A549 (cell line): ENCODE measurements at regions not wholly inside any gene's neighbourhood (a gene's known extent, or its start where the extent isn't known, plus 50 kb on each side); places are given as distances from the start of the nearest gene placed in this dataset.

Experiments
- ATAC-seq, 2 experiments: fragments of 200-7000 bp in 1 of 2; fragments of >200 bp in 1 of 2; cut with Nextera tagmentation in 1 of 2; cut with Tn5 transposase in 1 of 2; 3 replicates each; pipeline versions ENCODE4 v1.8.0 to v1.9.1; 2018 to 2020; ENCODE audit warnings: mild to moderate bottlenecking in 1 of 2, moderate library complexity in 1 of 2
- CTCF ChIA-PET: fragments of 300-600 bp; sonication (Branson Sonifier 250); formaldehyde crosslinking; extraction: SDS; loops from one replicate; lab custom pipeline; 2021; ENCODE audit warnings: antibody characterized with exemption, inconsistent platforms; lab: Yijun Ruan, JAX
- POLR2A ChIA-PET: fragments of 350-600 bp; formaldehyde crosslinking; extraction: SDS; loops from one replicate; lab custom pipeline; 2021; ENCODE audit warnings: antibody characterized with exemption, inconsistent platforms; lab: Yijun Ruan, JAX
- DNase-seq, 2 experiments: peaks; one replicate each; pipeline versions ENCODE4 v3.0.0 to v3.0.0-alpha.2; 2011 to 2016; ENCODE audit warnings: low read depth in 1 of 2, low spot score in 1 of 2
- FAIRE-seq: peaks from 2 replicates; lab custom pipeline; 2011; peaks lifted over from hg19 to GRCh38; lab: Jason Lieb, UNC
- H3K27ac ChIP-seq, 2 experiments: fragments of >200 bp; sonication (Bioruptor Twin); formaldehyde crosslinking; 3 replicates each; pipeline ENCODE4 v1.5.1; 2016 to 2017
- H3K4me1 ChIP-seq: fragments of >200 bp; sonication (Bioruptor Twin); formaldehyde crosslinking; 3 replicates; pipeline ENCODE4 v1.6.1; 2016
- H3K4me2 ChIP-seq: fragments of >200 bp; sonication (Bioruptor Twin); formaldehyde crosslinking; 3 replicates; pipeline ENCODE4 v1.6.1; 2016
- H3K4me3 ChIP-seq: fragments of >200 bp; sonication (Bioruptor Twin); formaldehyde crosslinking; 3 replicates; pipeline ENCODE4 v1.5.1; 2016
- H3K9me3 ChIP-seq: fragments of >200 bp; sonication (Bioruptor Twin); formaldehyde crosslinking; 3 replicates; pipeline ENCODE4 v1.6.1; 2016
- CBX2 ChIP-seq: fragments of 200-600 bp; sonication (generic); IDR thresholded peaks from 2 replicates; pipeline ENCODE4 v1.6.1; 2016; ENCODE audit warnings: low read depth, mild to moderate bottlenecking, borderline replicate concordance
- CEBPB ChIP-seq, 2 experiments: fragments of >200 bp in 1 of 2; sonication (Bioruptor Twin) in 1 of 2; formaldehyde crosslinking in 1 of 2; IDR thresholded peaks; 2 replicates each; pipeline ENCODE4 v1.6.1; 2012 to 2016
- CHD4 ChIP-seq: fragments of 200-600 bp; sonication (generic); IDR thresholded peaks from 2 replicates; pipeline ENCODE4 v1.6.1; 2016; ENCODE audit warnings: antibody characterized with exemption, mild to moderate bottlenecking, borderline replicate concordance
- EHMT2 ChIP-seq: fragments of 200-600 bp; sonication (generic); IDR thresholded peaks from 2 replicates; pipeline ENCODE4 v1.6.1; 2016; ENCODE audit warnings: antibody characterized with exemption, low read depth, mild to moderate bottlenecking, moderate library complexity
- ESRRA ChIP-seq: fragments of 150-350 bp; IDR thresholded peaks from 2 replicates; pipeline ENCODE4 v1.6.1; 2014; ENCODE audit warnings: mild to moderate bottlenecking, low read length, borderline replicate concordance
- FOSL2 ChIP-seq, 2 experiments: fragments of 450-650 bp in 1 of 2; fragments of >200 bp in 1 of 2; sonication (Bioruptor Twin) in 1 of 2; formaldehyde crosslinking; IDR thresholded peaks; 2 replicates each; pipeline versions ENCODE4 v1.5.0 to v1.6.1; 2016 to 2020; ENCODE audit warnings: mild to moderate bottlenecking in 1 of 2, moderate library complexity in 1 of 2
- GATA3 ChIP-seq: IDR thresholded peaks from 2 replicates; pipeline ENCODE4 v1.6.1; 2012; ENCODE audit warnings: borderline replicate concordance
- HOXA7 ChIP-seq: fragments of 250-450 bp; sonication (Bioruptor Pico); IDR thresholded peaks from 2 replicates; pipeline ENCODE4 v1.5.0; 2020; ENCODE audit warnings: mild to moderate bottlenecking, moderate library complexity
- HOXB5 ChIP-seq: fragments of 250-450 bp; sonication (Bioruptor Pico); IDR thresholded peaks from 2 replicates; pipeline ENCODE4 v1.5.0; 2020; ENCODE audit warnings: mild to moderate bottlenecking, moderate library complexity
- JUN ChIP-seq, 2 experiments: fragments of >200 bp; sonication (Bioruptor Twin); formaldehyde crosslinking; IDR thresholded peaks; 2 replicates in 1 of 2; 3 replicates in 1 of 2; pipeline ENCODE4 v1.6.1; 2016 to 2017
- KDM5A ChIP-seq: fragments of 200-600 bp; sonication (generic); IDR thresholded peaks from 2 replicates; pipeline ENCODE4 v1.6.1; 2016; ENCODE audit warnings: antibody characterized with exemption, mild to moderate bottlenecking
- MAFK ChIP-seq: fragments of 450-650 bp; IDR thresholded peaks from 2 replicates; pipeline ENCODE4 v1.6.1; 2014; ENCODE audit not compliant: partially characterized antibody
- NR3C1 ChIP-seq: fragments of >200 bp; sonication (Bioruptor Twin); formaldehyde crosslinking; IDR thresholded peaks from 3 replicates; pipeline ENCODE4 v1.6.1; 2017
- POLR2A ChIP-seq: IDR thresholded peaks from 2 replicates; pipeline ENCODE4 v1.6.1; 2012; ENCODE audit warnings: mild to moderate bottlenecking, low read length
- POLR2AphosphoS2 ChIP-seq: conservative IDR thresholded peaks from 2 replicates; pipeline ENCODE4 v1.6.1; 2012; ENCODE audit warnings: low read length, improper control_type of control experiment, inconsistent platforms
- RAD21 ChIP-seq, 2 experiments: fragments of >200 bp in 1 of 2; sonication (Bioruptor Twin) in 1 of 2; formaldehyde crosslinking in 1 of 2; IDR thresholded peaks in 1 of 2; conservative IDR thresholded peaks in 1 of 2; 2 replicates in 1 of 2; 3 replicates in 1 of 2; pipeline ENCODE4 v1.6.1; 2012 to 2018; ENCODE audit warnings: inconsistent platforms in 1 of 2
- RARB ChIP-seq: fragments of 250-450 bp; sonication (Bioruptor Pico); IDR thresholded peaks from 2 replicates; pipeline ENCODE4 v1.8.0; 2021; ENCODE audit warnings: mild to moderate bottlenecking, moderate library complexity
- RCOR1 ChIP-seq: fragments of 150-350 bp; IDR thresholded peaks from 2 replicates; pipeline ENCODE4 v1.6.1; 2014; ENCODE audit warnings: antibody characterized with exemption, low read length, low read depth
- TFCP2L1 ChIP-seq: fragments of 250-450 bp; sonication (Bioruptor Pico); IDR thresholded peaks from 2 replicates; pipeline ENCODE4 v1.5.0; 2021; ENCODE audit warnings: mild to moderate bottlenecking
- TP53 ChIP-seq: fragments of 250-450 bp; sonication (Bioruptor Pico); IDR thresholded peaks from 2 replicates; pipeline ENCODE4 v1.5.0; 2021; ENCODE audit warnings: mild to moderate bottlenecking, moderate library complexity
- ZNF302 ChIP-seq: fragments of 250-450 bp; sonication (Bioruptor Pico); IDR thresholded peaks from 2 replicates; pipeline ENCODE4 v1.9.0; 2021; ENCODE audit warnings: inconsistent platforms, mild to moderate bottlenecking, moderate library complexity
- WGBS: methylation state at CpG from one replicate; pipeline ENCODE4 v1.1.6; 2017; ENCODE audit errors: missing lambda C conversion rate; 5-methylcytosine and 5-hydroxymethylcytosine counted together
- TF ChIP-seq, protein P1 (sequence below): fragments of 150-350 bp; IDR thresholded peaks from 2 replicates; pipeline ENCODE4 v1.6.1; 2014; ENCODE audit warnings: low read depth, mild to moderate bottlenecking, low read length
- TF ChIP-seq, protein P2 (sequence below): IDR thresholded peaks from 2 replicates; pipeline ENCODE4 v1.6.1; 2012
- TF ChIP-seq, protein P3 (sequence below): fragments of >200 bp; sonication (Bioruptor Twin); formaldehyde crosslinking; IDR thresholded peaks from 3 replicates; pipeline ENCODE4 v1.6.1; 2016
- TF ChIP-seq, protein P4 (sequence below): fragments of 250-450 bp; sonication (Bioruptor Pico); IDR thresholded peaks from 2 replicates; pipeline ENCODE4 v1.5.0; 2020; ENCODE audit warnings: low read depth, mild to moderate bottlenecking, moderate library complexity
- TF ChIP-seq, protein P5 (sequence below): fragments of >200 bp; sonication (Bioruptor Twin); formaldehyde crosslinking; IDR thresholded peaks from 3 replicates; pipeline ENCODE4 v1.5.1; 2016
- TF ChIP-seq, protein P6 (sequence below): fragments of 250-450 bp; sonication (Bioruptor Pico); IDR thresholded peaks from 2 replicates; pipeline ENCODE4 v1.5.0; 2021; ENCODE audit warnings: mild to moderate bottlenecking, moderate library complexity, borderline replicate concordance

DNA sequence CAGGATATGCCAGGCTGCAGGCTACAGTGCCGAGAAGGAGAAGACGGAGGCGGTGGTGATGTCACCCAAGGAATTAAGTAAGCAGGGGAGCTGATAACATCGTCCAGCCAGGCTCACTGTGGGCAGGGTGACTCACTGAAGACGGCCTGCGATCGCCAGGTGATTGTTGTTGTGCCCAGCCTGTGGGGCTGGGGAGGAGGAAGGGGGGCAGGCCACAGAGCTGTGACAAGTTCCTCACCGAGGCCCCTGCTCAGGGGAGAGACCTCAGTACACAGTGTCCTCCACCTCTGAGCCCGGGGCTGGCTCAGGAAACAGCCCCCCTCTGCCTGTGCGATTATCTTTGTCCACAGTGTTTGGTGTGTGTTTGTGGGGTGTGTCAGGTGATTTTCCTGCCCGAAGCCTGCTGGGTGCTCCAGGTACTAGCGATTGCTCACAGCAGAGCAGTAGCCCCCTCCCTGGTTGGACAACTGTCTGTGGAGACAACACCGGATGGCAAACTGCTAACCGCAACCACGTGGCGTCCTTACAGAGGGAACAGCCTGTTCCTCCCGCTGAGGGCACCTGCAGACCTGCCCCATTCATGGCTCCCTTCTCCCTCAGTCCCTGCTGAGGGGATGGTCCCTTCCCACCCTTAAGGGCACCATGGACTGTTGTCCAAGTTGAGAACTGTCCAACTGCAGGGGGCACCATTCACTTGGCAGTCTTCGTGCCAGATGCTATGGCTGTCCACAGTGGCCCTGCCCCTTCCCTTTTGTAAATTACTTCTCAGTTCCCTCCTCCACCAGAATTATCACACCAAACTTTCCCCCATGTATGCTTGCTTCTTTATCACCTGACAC lies 95.1 kb downstream of the ZFP36L2 start (continued):
- TF ChIP-seq, protein P1, sequence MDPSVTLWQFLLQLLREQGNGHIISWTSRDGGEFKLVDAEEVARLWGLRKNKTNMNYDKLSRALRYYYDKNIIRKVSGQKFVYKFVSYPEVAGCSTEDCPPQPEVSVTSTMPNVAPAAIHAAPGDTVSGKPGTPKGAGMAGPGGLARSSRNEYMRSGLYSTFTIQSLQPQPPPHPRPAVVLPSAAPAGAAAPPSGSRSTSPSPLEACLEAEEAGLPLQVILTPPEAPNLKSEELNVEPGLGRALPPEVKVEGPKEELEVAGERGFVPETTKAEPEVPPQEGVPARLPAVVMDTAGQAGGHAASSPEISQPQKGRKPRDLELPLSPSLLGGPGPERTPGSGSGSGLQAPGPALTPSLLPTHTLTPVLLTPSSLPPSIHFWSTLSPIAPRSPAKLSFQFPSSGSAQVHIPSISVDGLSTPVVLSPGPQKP: no peak
- TF ChIP-seq FOSL2 (IDR thresholded peaks at IDR 0.05) (peak; percentile 70), FOSL2 (CRISPR knock-in tag; IDR thresholded peaks at IDR 0.05) (peak; percentile 93), RAD21 (conservative IDR thresholded peaks at IDR 0.05 in 1 of 2, IDR thresholded peaks at IDR 0.05 in 1 of 2) (peak; percentile 94 to 96), CEBPB (IDR thresholded peaks at IDR 0.05) (peak in 1 of 2 experiments; percentile 68; a peak in 1 of 4 replicates), CBX2 (no peak), POLR2A (no peak), NR3C1 (no peak)
- TF ChIP-seq, protein P2, sequence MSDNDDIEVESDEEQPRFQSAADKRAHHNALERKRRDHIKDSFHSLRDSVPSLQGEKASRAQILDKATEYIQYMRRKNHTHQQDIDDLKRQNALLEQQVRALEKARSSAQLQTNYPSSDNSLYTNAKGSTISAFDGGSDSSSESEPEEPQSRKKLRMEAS: peak; percentile 53; the same call in 1 of the 2 replicates

DNA sequence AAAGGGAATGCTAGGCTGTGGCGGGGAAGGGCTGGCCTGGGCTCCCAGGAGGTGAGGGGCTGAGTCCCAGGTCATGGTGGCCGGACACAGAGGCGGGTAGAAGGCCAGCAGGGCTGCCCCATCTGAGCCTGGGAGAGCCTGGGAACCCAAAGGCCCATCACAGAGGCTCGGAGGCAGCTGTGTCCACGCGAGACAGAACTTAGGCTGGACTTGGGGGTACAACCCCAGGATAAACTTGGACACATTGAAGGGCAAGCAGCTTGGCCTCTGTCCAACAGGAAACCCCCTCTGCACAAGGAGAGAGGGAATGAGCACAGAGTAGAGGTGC lies 95.9 kb downstream of the ZFP36L2 start:
- FAIRE-seq (no peak), DNase-seq (no peak), ATAC-seq (no peak)
- peak overlapping the region; percentile 75 to 86 for H3K27ac ChIP-seq
- TF ChIP-seq MAFK: no peak
- no peak for TF ChIP-seq HOXB5
- TF ChIP-seq ZNF302 (CRISPR knock-in tag): no peak
- no peak for TF ChIP-seq EHMT2
- no peak for TF ChIP-seq TFCP2L1
- TF ChIP-seq JUN (IDR thresholded peaks at IDR 0.05): no peak
- TF ChIP-seq TP53 (CRISPR knock-in tag): no peak
- no peak for TF ChIP-seq CHD4
- TF ChIP-seq HOXA7 (CRISPR knock-in tag): no peak
- no peak for TF ChIP-seq GATA3
- TF ChIP-seq RCOR1: no peak
- TF ChIP-seq POLR2AphosphoS2: no peak
- no peak for TF ChIP-seq NR3C1
- TF ChIP-seq, protein P3, sequence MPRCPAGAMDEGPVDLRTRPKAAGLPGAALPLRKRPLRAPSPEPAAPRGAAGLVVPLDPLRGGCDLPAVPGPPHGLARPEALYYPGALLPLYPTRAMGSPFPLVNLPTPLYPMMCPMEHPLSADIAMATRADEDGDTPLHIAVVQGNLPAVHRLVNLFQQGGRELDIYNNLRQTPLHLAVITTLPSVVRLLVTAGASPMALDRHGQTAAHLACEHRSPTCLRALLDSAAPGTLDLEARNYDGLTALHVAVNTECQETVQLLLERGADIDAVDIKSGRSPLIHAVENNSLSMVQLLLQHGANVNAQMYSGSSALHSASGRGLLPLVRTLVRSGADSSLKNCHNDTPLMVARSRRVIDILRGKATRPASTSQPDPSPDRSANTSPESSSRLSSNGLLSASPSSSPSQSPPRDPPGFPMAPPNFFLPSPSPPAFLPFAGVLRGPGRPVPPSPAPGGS: no peak
- TF ChIP-seq ESRRA: no peak
- TF ChIP-seq, protein P4, sequence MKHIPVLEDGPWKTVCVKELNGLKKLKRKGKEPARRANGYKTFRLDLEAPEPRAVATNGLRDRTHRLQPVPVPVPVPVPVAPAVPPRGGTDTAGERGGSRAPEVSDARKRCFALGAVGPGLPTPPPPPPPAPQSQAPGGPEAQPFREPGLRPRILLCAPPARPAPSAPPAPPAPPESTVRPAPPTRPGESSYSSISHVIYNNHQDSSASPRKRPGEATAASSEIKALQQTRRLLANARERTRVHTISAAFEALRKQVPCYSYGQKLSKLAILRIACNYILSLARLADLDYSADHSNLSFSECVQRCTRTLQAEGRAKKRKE (CRISPR knock-in tag): no peak
- TF ChIP-seq KDM5A: no peak
- TF ChIP-seq, protein P5, sequence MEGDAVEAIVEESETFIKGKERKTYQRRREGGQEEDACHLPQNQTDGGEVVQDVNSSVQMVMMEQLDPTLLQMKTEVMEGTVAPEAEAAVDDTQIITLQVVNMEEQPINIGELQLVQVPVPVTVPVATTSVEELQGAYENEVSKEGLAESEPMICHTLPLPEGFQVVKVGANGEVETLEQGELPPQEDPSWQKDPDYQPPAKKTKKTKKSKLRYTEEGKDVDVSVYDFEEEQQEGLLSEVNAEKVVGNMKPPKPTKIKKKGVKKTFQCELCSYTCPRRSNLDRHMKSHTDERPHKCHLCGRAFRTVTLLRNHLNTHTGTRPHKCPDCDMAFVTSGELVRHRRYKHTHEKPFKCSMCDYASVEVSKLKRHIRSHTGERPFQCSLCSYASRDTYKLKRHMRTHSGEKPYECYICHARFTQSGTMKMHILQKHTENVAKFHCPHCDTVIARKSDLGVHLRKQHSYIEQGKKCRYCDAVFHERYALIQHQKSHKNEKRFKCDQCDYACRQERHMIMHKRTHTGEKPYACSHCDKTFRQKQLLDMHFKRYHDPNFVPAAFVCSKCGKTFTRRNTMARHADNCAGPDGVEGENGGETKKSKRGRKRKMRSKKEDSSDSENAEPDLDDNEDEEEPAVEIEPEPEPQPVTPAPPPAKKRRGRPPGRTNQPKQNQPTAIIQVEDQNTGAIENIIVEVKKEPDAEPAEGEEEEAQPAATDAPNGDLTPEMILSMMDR: no peak
- TF ChIP-seq RARB (CRISPR knock-in tag): no peak
- TF ChIP-seq, protein P6, sequence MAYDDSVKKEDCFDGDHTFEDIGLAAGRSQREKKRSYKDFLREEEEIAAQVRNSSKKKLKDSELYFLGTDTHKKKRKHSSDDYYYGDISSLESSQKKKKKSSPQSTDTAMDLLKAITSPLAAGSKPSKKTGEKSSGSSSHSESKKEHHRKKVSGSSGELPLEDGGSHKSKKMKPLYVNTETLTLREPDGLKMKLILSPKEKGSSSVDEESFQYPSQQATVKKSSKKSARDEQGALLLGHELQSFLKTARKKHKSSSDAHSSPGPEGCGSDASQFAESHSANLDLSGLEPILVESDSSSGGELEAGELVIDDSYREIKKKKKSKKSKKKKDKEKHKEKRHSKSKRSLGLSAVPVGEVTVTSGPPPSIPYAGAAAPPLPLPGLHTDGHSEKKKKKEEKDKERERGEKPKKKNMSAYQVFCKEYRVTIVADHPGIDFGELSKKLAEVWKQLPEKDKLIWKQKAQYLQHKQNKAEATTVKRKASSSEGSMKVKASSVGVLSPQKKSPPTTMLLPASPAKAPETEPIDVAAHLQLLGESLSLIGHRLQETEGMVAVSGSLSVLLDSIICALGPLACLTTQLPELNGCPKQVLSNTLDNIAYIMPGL: no peak
- H3K9me3 ChIP-seq: no peaks in the 10 kb centered on the region
- ChIA-PET CTCF (interaction anchor here (0.6 to 7.8 kb wide), 21 partner anchors 9 to 421 kb away, joined by 3 to 84 read pairs (median 4); partner anchors contain the start of gene ZFP36L2), POLR2A (interaction anchor here (1.5 to 3.8 kb wide), 2 partner anchors 92 to 97 kb away, joined by 4 to 16 read pairs; partner anchors contain the start of gene ZFP36L2)
- H3K4me1 ChIP-seq: peaks cover 28% of the 10 kb centered on the region
- no peak overlapping the region for H3K4me3 ChIP-seq
- H3K4me2 ChIP-seq: peak overlapping the region; percentile 58
- WGBS: 95% methylated on average over 6 of the region's 6 CpGs
